HG03064 (cell line): ENCODE measurements at regions not wholly inside any gene's neighbourhood (a gene's known extent, or its start where the extent isn't known, plus 50 kb on each side); places are given as distances from the start of the nearest gene placed in this dataset.

Source experiments
- ATAC-seq: cut with Tn5 transposase; IDR thresholded peaks from one replicate; pipeline ENCODE4 v1.9.1; 2021; ENCODE audit warnings: low read depth; ENCODE audit not compliant: unreplicated experiment

DNA sequence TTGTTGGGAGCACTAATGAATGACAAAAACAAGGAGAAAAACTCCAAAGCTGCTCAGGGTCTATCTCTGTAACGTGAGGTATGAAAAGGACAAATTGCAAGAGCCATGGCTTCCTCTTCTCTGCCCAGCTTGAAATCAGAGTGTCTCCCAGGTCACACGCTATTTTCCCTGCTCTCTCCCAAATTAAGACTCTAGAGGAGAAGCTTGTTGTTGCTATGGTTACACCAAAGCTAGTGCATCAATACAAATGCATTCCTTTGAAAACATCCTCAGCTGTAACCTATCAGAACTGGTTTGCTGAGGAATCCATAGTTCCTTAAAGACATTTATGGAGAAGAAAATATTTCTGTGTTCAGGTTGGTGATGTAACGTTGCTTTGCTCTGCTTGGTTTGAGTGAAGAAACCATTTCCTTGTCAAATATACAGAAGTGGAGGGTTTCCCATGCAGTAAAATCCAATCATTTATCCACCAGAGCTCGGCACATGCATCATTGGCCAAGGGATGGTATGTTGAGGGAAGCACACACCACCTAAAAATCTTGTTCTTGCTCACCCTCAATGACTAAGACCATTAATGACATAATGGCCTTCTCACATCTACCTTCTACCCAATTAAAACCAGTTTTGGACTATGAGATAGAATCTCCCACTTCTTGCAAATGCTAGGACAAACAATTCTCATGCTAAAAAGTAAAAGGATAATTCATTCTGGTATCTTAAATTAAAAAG lies 2135.6 kb upstream of the CELF4 start:
- no peak for ATAC-seq

DNA sequence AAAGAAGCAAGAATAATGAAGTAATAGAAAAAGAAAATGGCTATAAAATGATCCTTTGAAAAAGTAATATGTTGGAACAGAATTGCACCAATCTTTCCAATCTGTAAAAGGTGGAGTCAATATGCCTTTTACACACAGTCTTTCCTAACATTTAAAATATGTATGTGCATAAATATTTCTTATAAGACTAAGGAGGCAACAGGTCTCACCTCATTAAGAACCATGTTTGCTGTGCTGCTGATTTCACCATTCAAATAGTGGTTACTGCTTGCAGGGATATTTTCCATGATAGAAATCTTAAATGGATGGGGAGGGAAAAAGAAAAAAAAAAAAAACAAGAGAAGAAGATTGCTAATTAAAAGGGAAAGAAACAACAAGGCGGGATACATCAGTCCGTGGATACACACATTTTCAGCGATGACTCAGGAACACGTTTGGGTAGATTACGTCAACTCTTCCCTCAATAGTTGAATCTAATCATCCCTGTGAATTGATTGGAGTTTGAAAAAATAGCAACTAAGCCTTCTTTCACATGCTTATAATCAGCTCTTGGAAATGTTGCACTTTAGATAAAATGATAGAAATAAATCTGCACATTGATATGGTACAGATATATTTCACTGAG lies 2133.9 kb upstream of the CELF4 start:
- ATAC-seq, result no peak

DNA sequence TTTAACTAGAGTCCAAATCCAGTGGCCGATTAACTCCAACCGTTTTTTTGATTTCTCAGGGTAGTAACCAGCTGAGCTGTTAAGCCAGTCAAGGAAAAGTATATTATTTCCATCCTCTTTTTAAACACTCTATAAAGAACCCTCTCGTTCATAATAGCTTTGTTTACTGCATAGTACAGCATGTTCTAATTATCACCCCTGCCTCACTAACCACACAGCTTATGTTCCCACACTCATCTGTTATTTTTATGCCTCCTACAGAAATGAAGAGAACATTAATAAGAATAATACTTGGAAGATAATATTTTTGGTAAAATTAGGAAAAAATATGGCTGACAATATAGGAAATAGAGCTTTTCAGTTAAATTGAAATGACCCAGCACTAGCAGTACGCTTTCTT lies 2132.8 kb upstream of the CELF4 start:
- ATAC-seq, result no peak

- no peak for ATAC-seq
These were observed 2127.8 kb upstream of the CELF4 start for GRCh38 chr18:39693359-39693758.

GRCh38 chr18:39692367-39693015 lies 2126.9 kb upstream of the CELF4 start:
- ATAC-seq, result no peak

DNA sequence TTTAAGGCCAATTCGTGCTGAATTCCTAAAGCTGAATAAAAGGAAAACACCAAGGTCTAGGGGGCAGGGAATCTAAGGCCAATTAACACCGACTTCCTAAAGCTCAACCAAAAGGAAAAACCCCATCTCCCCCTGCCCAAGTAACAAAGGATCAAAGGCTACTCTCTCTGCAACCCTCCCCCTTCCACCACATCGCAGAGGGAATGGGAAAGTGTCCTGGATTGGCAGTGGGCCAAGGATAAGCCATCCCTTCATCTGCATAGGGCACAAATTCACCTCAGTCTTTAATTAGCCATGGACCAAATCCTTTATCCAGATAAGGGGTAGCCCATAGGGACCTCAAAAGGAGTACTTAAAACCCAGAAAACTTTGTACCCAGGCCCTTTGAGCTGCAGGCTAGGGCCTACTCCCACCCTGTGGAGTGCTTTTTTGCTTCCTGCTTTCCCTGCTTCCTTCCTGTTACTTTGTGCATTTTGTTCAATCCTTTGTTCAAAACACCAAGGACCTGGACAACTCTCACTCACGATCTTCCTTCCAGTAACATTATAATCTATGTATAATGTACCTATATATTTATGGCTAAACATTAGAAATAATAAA lies 2119.8 kb upstream of the CELF4 start:
- ATAC-seq, result no peak

GRCh38 chr18:39681061-39681460 lies 2115.5 kb upstream of the CELF4 start:
- no peak for ATAC-seq

DNA sequence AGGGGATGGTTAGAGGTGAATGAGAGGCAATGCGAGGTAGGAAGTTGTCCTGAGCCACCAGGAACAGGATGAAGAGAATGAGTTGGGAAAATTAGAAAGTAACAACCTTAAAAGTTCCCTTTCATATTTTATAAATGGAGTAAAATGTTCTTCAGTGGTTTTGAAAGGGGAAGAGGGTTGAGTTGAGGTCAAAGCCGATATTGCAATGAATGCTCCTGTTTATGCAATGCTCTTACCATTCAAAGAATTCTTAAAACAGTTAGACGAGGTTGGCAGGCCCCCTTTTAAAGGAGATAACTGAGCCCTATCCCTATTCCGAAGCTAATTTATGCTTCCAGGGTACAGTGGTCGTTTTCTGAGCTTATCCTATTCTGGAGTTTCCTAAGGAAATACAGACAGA lies 2110.3 kb upstream of the CELF4 start:
- no peak for ATAC-seq

- ATAC-seq, result no peak
These were observed 2109.8 kb upstream of the CELF4 start for GRCh38 chr18:39675368-39675767.

- ATAC-seq, result no peak
These were observed 2106.6 kb upstream of the CELF4 start for GRCh38 chr18:39672171-39672570.

DNA sequence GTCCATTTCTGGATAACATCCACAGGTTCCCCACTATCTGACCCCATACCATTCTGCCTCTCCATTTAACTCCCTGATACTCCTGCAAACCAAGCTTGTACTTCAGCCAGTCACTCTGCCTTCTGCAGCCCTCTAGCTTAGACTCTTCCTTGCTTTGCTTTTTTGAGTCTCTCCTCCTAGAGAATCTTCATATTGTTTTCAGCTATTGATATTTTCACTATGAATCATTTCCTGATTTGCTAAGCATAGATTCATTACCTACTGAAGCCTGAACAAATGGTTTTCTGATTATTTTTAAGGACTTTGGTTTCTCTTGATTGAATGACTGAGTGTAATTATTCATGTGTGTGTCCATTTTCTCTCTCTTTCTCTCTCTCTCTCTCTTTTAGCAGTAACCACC lies 2102.3 kb upstream of the CELF4 start:
- ATAC-seq, result no peak

- no peak for ATAC-seq
These were observed 2100.9 kb upstream of the CELF4 start for GRCh38 chr18:39666541-39666940.

DNA sequence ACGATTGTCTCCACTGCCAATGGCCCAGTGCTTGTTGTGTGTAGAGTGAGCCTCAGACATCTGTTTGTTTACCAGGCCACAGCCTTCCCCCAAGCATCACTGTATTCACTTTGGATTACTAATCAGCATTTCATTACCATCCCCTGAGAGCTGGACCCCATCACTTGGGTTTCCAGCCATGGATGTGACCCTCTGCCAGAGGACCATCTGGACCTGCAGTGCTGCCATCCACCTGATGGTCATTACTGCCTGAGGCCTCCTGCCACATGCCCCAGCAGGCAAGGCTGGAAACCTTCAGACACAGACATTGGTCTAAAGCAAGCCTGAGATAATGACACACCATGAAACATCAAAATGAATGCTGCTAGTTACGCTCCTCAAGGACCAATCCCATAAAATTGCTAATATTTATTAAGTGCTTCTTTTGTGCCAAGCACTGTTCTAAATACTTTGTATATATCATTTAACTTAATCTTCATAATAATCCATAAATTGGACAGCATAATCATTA lies 2096.3 kb upstream of the CELF4 start:
- ATAC-seq, result no peak

GRCh38 chr18:39660141-39660540 lies 2094.5 kb upstream of the CELF4 start:
- no peak for ATAC-seq

DNA sequence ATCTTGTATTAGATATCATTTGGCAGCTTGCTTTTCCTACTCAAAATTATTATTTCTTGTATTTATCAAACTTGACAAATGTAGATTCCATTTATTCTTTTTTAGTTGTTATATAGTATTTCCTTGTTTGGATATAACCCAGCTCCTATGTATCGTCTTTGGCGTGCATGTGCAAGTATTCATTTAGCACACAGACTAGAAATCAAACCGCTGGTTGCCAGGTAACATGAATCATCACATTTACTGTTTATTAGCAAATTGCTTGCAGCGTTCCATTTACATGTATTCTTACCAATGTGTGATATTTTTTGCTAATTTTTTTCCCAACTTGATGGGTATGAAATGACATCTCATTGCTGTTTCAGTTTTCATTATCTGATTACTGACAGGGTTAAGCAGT lies 2089.7 kb upstream of the CELF4 start:
- no peak for ATAC-seq

DNA sequence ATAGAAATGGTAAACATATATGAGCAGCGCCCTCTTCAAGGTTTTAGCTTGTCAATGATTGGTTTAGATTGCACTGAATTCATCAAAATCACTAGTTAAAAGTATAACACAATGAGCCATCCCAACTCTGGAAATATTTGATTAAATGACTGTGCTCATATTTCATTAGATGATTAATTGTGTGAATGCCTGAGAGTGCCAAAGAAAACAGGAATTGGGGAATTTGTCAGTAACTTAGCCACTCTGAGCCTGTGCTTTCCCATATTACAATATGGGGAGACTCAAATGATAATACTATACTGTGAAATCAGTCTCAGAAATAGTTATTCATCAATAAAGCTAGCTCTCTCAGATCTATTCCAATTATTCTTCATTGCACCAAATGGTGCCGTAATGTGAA lies 2087.6 kb upstream of the CELF4 start:
- no peak for ATAC-seq

- no peak for ATAC-seq
These were observed 2083.0 kb upstream of the CELF4 start for GRCh38 chr18:39648616-39649015.

- no peak for ATAC-seq
These were observed 2082.3 kb upstream of the CELF4 start for GRCh38 chr18:39647627-39648534.

- ATAC-seq, result no peak
These were observed 2072.6 kb upstream of the CELF4 start for GRCh38 chr18:39638224-39638623.

DNA sequence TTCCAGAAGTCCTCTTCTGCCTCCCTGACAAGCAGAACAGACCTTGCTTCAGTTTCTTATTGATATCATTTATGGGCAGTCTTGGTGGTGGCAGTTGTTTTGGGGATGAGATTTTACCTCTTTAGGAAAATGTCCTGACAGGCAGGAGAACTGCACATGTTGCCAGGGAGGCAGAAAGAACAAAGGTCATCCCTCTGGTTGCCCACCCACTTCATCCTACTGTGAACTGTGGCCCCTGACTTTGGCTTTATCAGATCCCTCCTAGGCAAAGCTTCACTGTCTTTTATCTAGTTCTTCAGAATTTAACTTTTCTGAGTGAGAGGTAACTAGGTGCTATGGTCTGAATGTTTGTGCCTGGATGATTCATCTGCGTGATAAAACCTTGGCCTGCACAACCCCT lies 2071.3 kb upstream of the CELF4 start:
- no peak for ATAC-seq
